ENCODE measurements at regions not wholly inside any gene's neighbourhood (a gene's known extent, or its start where the extent isn't known, plus 50 kb on each side); places are given as distances from the start of the nearest gene placed in this dataset.
"Not testable (repeated sequence)": the region's sequence is repeated elsewhere in the genome, so short reads cannot be mapped to it uniquely, and the experiment has no call there.

- TF ChIP-seq CTCF (IDR thresholded peaks at IDR 0.05), result no peak
- 50 to 56% (median 52%) methylated on average over 3 of the region's 3 CpGs for WGBS, 3 donors
- Histone ChIP-seq H3K27me3 (ENCODE audit: insufficient read depth in 3 of 3, low read length in 2 of 3) (no peaks in the 10 kb centered on the region), H3K36me3 (ENCODE audit: insufficient read depth in 1 of 2, low read depth in 1 of 2) (no peaks in the 10 kb centered on the region), H3K9me3 (no peaks in the 10 kb centered on the region), H3K4me3 (no peak overlapping the region), H3K4me1 (no peaks in the 10 kb centered on the region), H3K27ac (no peak overlapping the region)
- DNase-seq (no peak), ATAC-seq (no peak)
- intact Hi-C loops (cut with DNase I), result no loop called here
Measured at GRCh38 chr4:126539771-126540170, 1093.0 kb upstream of the INTU start.

GRCh38 chr4:126541820-126542219, 1090.9 kb upstream of the INTU start:
- Histone ChIP-seq H3K36me3 (ENCODE audit: insufficient read depth in 1 of 2, low read depth in 1 of 2) (no peaks in the 10 kb centered on the region), H3K4me1 (no peaks in the 10 kb centered on the region), H3K4me3 (no peak overlapping the region), H3K27me3 (ENCODE audit: insufficient read depth in 3 of 3, low read length in 2 of 3) (no peaks in the 10 kb centered on the region), H3K9me3 (no peaks in the 10 kb centered on the region), H3K27ac (no peak overlapping the region)
- no peak for TF ChIP-seq CTCF (IDR thresholded peaks at IDR 0.05)
- intact Hi-C loops (cut with DNase I), result no loop called here
- ATAC-seq (no peak), DNase-seq (no peak)
- 21 to 38% (median 23%) methylated on average over 2 of the region's 2 CpGs for WGBS, 3 donors

- no peaks in the 10 kb centered on the region for H3K4me1 ChIP-seq
- H3K27me3 ChIP-seq (ENCODE audit: insufficient read depth in 3 of 3, low read length in 2 of 3), result no peaks in the 10 kb centered on the region
- intact Hi-C loops (cut with DNase I), result no loop called here
- no peaks in the 10 kb centered on the region for H3K9me3 ChIP-seq
- H3K36me3 ChIP-seq (ENCODE audit: insufficient read depth in 1 of 2, low read depth in 1 of 2), result no peaks in the 10 kb centered on the region
- 49 to 56% (median 49%) methylated on average over 5 of the region's 5 CpGs for WGBS, 3 donors
- H3K27ac ChIP-seq, result no peak overlapping the region
- ATAC-seq (no peak), DNase-seq (no peak)
- no peak overlapping the region for H3K4me3 ChIP-seq
- TF ChIP-seq CTCF (IDR thresholded peaks at IDR 0.05), result no peak
Measured at GRCh38 chr4:126544276-126544675, 1088.5 kb upstream of the INTU start.

GRCh38 chr4:126546197-126546596, 1086.6 kb upstream of the INTU start:
- H3K27me3 ChIP-seq (ENCODE audit: insufficient read depth in 3 of 3, low read length in 2 of 3); H3K4me3 ChIP-seq; ATAC-seq; H3K27ac ChIP-seq; intact Hi-C loops (cut with DNase I); H3K9me3 ChIP-seq; H3K36me3 ChIP-seq (ENCODE audit: insufficient read depth in 1 of 2, low read depth in 1 of 2); H3K4me1 ChIP-seq; DNase-seq: not testable (repeated sequence)
- WGBS, 3 donors, result 95 to 97% (median 95%) methylated on average over 10 of the region's 10 CpGs

- Histone ChIP-seq H3K4me1 (no peaks in the 10 kb centered on the region), H3K27me3 (ENCODE audit: insufficient read depth in 3 of 3, low read length in 2 of 3) (no peaks in the 10 kb centered on the region), H3K27ac (no peak overlapping the region), H3K36me3 (ENCODE audit: insufficient read depth in 1 of 2, low read depth in 1 of 2) (no peaks in the 10 kb centered on the region), H3K4me3 (no peak overlapping the region), H3K9me3 (no peaks in the 10 kb centered on the region)
- intact Hi-C loops (cut with DNase I), result no loop called here
- no peak for TF ChIP-seq CTCF (IDR thresholded peaks at IDR 0.05)
- DNase-seq, result no peak
- ATAC-seq, result no peak
Measured at GRCh38 chr4:126547352-126547751, 1085.4 kb upstream of the INTU start.

Measured in psoas muscle (tissue), 7 donors.